ENCODE measurements at regions not wholly inside any gene's neighbourhood (a gene's known extent, or its start where the extent isn't known, plus 50 kb on each side); places are given as distances from the start of the nearest gene placed in this dataset.

- H2AFZ ChIP-seq (ENCODE audit: insufficient read depth, low read depth, low read length, poor library complexity, severe bottlenecking) = peak overlapping the region; percentile 56
- H3K4me1 ChIP-seq (ENCODE audit: control insufficient read depth in 2 of 2, insufficient read depth in 2 of 2, low read length in 2 of 2) = peaks cover 29 to 49% of the 10 kb centered on the region in 2 donors
- Mint-ChIP-seq H3K27me3 (no peaks in the 10 kb centered on the region), H3K4me3 (peak overlapping the region; percentile 65), H3K27ac (peak overlapping the region; percentile 66), H3K4me1 (peaks cover 44% of the 10 kb centered on the region), H3K9me3 (ENCODE audit: insufficient read depth) (no peaks in the 10 kb centered on the region)
- H3K9ac ChIP-seq (ENCODE audit: low read length) = no peak overlapping the region
- no peak overlapping the region for H3K27ac ChIP-seq (ENCODE audit: low read length in 2 of 2)
- no peaks in the 10 kb centered on the region for H3K27me3 ChIP-seq (replicated peaks in 1 of 4; ENCODE audit: control extremely low read depth in 1 of 4, control insufficient read depth in 3 of 4, insufficient read depth in 4 of 4, low read length in 3 of 4)
- peak overlapping the region; percentile 33 for H3K4me2 ChIP-seq (replicated peaks; ENCODE audit: low read depth, low read length, poor library complexity, severe bottlenecking)
- TF ChIP-seq CTCF (IDR thresholded peaks at IDR 0.05) (no peak), EZH2 (IDR thresholded peaks at IDR 0.05; ENCODE audit: borderline replicate concordance, insufficient read depth, low read depth, low read length, poor library complexity, severe bottlenecking) (no peak)
- ATAC-seq (ENCODE audit: low read depth) (peak; percentile 34), DNase-seq (peak; percentile 42)
- intact Hi-C loops (cut with micrococcal nuclease) = no loop called here
- CTCF ChIA-PET = interaction anchor here (0.9 to 6.6 kb wide), 18 partner anchors 15 to 411 kb away, joined by 3 to 70 read pairs (median 6); partner anchors contain the start of gene RUNX3
- no peaks in the 10 kb centered on the region for H3K36me3 ChIP-seq (replicated peaks in 1 of 2; ENCODE audit: control extremely low read depth in 1 of 2, control insufficient read depth in 1 of 2, extremely low read depth in 1 of 2, insufficient read depth in 2 of 2, low read length in 1 of 2)
- H3K9me3 ChIP-seq (ENCODE audit: control extremely low read depth in 1 of 3, control insufficient read depth in 2 of 3, insufficient read depth in 1 of 3, low read length in 2 of 3) = peaks cover 0 to 6% (median 0%) of the 10 kb centered on the region in 3 donors
- POLR2A ChIA-PET = interaction anchor here (0.7 to 1.4 kb wide), 4 partner anchors 169 to 251 kb away, joined by 4 to 7 read pairs (median 6); partner anchors contain the start of gene RUNX3
- 10% methylated on average over 2 of the region's 11 CpGs for WGBS (ENCODE audit: insufficient coverage)
- no peaks in the 10 kb centered on the region for H4K20me1 ChIP-seq (ENCODE audit: control insufficient read depth, insufficient read depth, low read length, poor library complexity, severe bottlenecking)
- H3K4me3 ChIP-seq (ENCODE audit: control extremely low read depth in 1 of 5, extremely low read depth in 1 of 5, insufficient read depth in 1 of 5, low read depth in 2 of 5, low read length in 4 of 5) = no peak overlapping the region
- H3K79me2 ChIP-seq (ENCODE audit: control insufficient read depth, insufficient read depth, low read length) = no peaks in the 10 kb centered on the region
These were observed 132.9 kb downstream of the SYF2 start for GRCh38 chr1:25099343-25099951.

GRCh38 chr1:25098717-25099116, 133.6 kb downstream of the SYF2 start:
- 100% methylated on average over 3 of the region's 4 CpGs for WGBS (ENCODE audit: insufficient coverage)
- Mint-ChIP-seq H3K4me3 (no peak overlapping the region), H3K4me1 (peaks cover 49% of the 10 kb centered on the region), H3K9me3 (ENCODE audit: insufficient read depth) (no peaks in the 10 kb centered on the region), H3K27ac (no peak overlapping the region), H3K27me3 (no peaks in the 10 kb centered on the region)
- H3K27ac ChIP-seq (ENCODE audit: low read length in 2 of 2) = no peak overlapping the region
- H3K4me3 ChIP-seq (ENCODE audit: control extremely low read depth in 1 of 5, extremely low read depth in 1 of 5, insufficient read depth in 1 of 5, low read depth in 2 of 5, low read length in 4 of 5) = no peak overlapping the region
- peaks cover 29 to 52% of the 10 kb centered on the region in 2 donors for H3K4me1 ChIP-seq (ENCODE audit: control insufficient read depth in 2 of 2, insufficient read depth in 2 of 2, low read length in 2 of 2)
- ATAC-seq (ENCODE audit: low read depth) = no peak
- no peaks in the 10 kb centered on the region for H3K36me3 ChIP-seq (replicated peaks in 1 of 2; ENCODE audit: control extremely low read depth in 1 of 2, control insufficient read depth in 1 of 2, extremely low read depth in 1 of 2, insufficient read depth in 2 of 2, low read length in 1 of 2)
- H4K20me1 ChIP-seq (ENCODE audit: control insufficient read depth, insufficient read depth, low read length, poor library complexity, severe bottlenecking) = no peaks in the 10 kb centered on the region
- no peak overlapping the region for H3K9ac ChIP-seq (ENCODE audit: low read length)
- H3K27me3 ChIP-seq (replicated peaks in 1 of 4; ENCODE audit: control extremely low read depth in 1 of 4, control insufficient read depth in 3 of 4, insufficient read depth in 4 of 4, low read length in 3 of 4) = no peaks in the 10 kb centered on the region
- H3K79me2 ChIP-seq (ENCODE audit: control insufficient read depth, insufficient read depth, low read length) = no peaks in the 10 kb centered on the region
- CTCF ChIA-PET = interaction anchor here (0.6 to 6.6 kb wide), 16 partner anchors 28 to 410 kb away, joined by 3 to 70 read pairs (median 6); partner anchors contain the start of gene RUNX3
- intact Hi-C loops (cut with micrococcal nuclease) = no loop called here
- no peak overlapping the region for H3K4me2 ChIP-seq (replicated peaks; ENCODE audit: low read depth, low read length, poor library complexity, severe bottlenecking)
- H2AFZ ChIP-seq (ENCODE audit: insufficient read depth, low read depth, low read length, poor library complexity, severe bottlenecking) = no peak overlapping the region
- no peak for DNase-seq
- TF ChIP-seq EZH2 (IDR thresholded peaks at IDR 0.05; ENCODE audit: borderline replicate concordance, insufficient read depth, low read depth, low read length, poor library complexity, severe bottlenecking) = no peak
- TF ChIP-seq CTCF (IDR thresholded peaks at IDR 0.05) = no peak
- peaks cover 0 to 6% (median 3%) of the 10 kb centered on the region in 3 donors for H3K9me3 ChIP-seq (ENCODE audit: control extremely low read depth in 1 of 3, control insufficient read depth in 2 of 3, insufficient read depth in 1 of 3, low read length in 2 of 3)
- POLR2A ChIA-PET = interaction anchor here (0.7 to 1.4 kb wide), 3 partner anchors 168 to 250 kb away, joined by 4 to 7 read pairs (median 5); partner anchors contain the start of gene RUNX3
